ENCODE measurements at regions not wholly inside any gene's neighbourhood (a gene's known extent, or its start where the extent isn't known, plus 50 kb on each side); places are given as distances from the start of the nearest gene placed in this dataset.

- DNase-seq (ENCODE audit: low read depth, low spot score) = no peak
Measured at GRCh38 chr11:19661827-19662226, 50.8 kb upstream of the NAV2 start.

- DNase-seq (ENCODE audit: low read depth, low spot score) = no peak
Measured at GRCh38 chr11:19660076-19660475, 52.6 kb upstream of the NAV2 start.

- DNase-seq (ENCODE audit: low read depth, low spot score) = no peak
Measured at GRCh38 chr11:19659529-19659928, 53.1 kb upstream of the NAV2 start.

GRCh38 chr11:19658344-19658743 lies 54.3 kb upstream of the NAV2 start:
- no peak for DNase-seq (ENCODE audit: low read depth, low spot score)

GRCh38 chr11:19656140-19656541 lies 56.5 kb upstream of the NAV2 start:
- no peak for DNase-seq (ENCODE audit: low read depth, low spot score)

GRCh38 chr11:19652623-19653375 lies 59.8 kb upstream of the NAV2 start:
- DNase-seq (ENCODE audit: low read depth, low spot score) = no peak

GRCh38 chr11:19651653-19652052 lies 61.0 kb upstream of the NAV2 start:
- no peak for DNase-seq (ENCODE audit: low read depth, low spot score)

- no peak for DNase-seq (ENCODE audit: low read depth, low spot score)
Measured at GRCh38 chr11:19651028-19651427, 61.6 kb upstream of the NAV2 start.

GRCh38 chr11:19650467-19650866 lies 62.2 kb upstream of the NAV2 start:
- DNase-seq (ENCODE audit: low read depth, low spot score) = no peak

GRCh38 chr11:19649751-19650150 lies 62.9 kb upstream of the NAV2 start:
- DNase-seq (ENCODE audit: low read depth, low spot score) = no peak

GRCh38 chr11:19648321-19648720 lies 64.3 kb upstream of the NAV2 start:
- DNase-seq (ENCODE audit: low read depth, low spot score) = no peak

- no peak for DNase-seq (ENCODE audit: low read depth, low spot score)
Measured at GRCh38 chr11:19647816-19648215, 64.8 kb upstream of the NAV2 start.

- peak; percentile 77 for DNase-seq (ENCODE audit: low read depth, low spot score)
Measured at GRCh38 chr11:19646921-19647320, 65.7 kb upstream of the NAV2 start.

- no peak for DNase-seq (ENCODE audit: low read depth, low spot score)
Measured at GRCh38 chr11:19646308-19646707, 66.3 kb upstream of the NAV2 start.

GRCh38 chr11:19644316-19644715 lies 68.3 kb upstream of the NAV2 start:
- DNase-seq (ENCODE audit: low read depth, low spot score) = no peak

- no peak for DNase-seq (ENCODE audit: low read depth, low spot score)
Measured at GRCh38 chr11:19642185-19643158, 70.2 kb upstream of the NAV2 start.

GRCh38 chr11:19639603-19640105 lies 73.0 kb upstream of the NAV2 start:
- no peak for DNase-seq (ENCODE audit: low read depth, low spot score)

- DNase-seq (ENCODE audit: low read depth, low spot score) = no peak
Measured at GRCh38 chr11:19635332-19635731, 77.3 kb upstream of the NAV2 start.

GRCh38 chr11:19633276-19633675 lies 79.4 kb upstream of the NAV2 start:
- DNase-seq (ENCODE audit: low read depth, low spot score) = no peak

GRCh38 chr11:19632499-19632834 lies 80.2 kb upstream of the NAV2 start:
- no peak for DNase-seq (ENCODE audit: low read depth, low spot score)

GRCh38 chr11:19631712-19632498 lies 80.7 kb upstream of the NAV2 start:
- no peak for DNase-seq (ENCODE audit: low read depth, low spot score)

GRCh38 chr11:19628018-19628417 lies 84.6 kb upstream of the NAV2 start:
- no peak for DNase-seq (ENCODE audit: low read depth, low spot score)

Measured in smooth muscle cell of the brain vasculature (primary cell).